HG03064 (cell line): ENCODE measurements at regions not wholly inside any gene's neighbourhood (a gene's known extent, or its start where the extent isn't known, plus 50 kb on each side); places are given as distances from the start of the nearest gene placed in this dataset.
"Not testable (repeated sequence)": the region's sequence is repeated elsewhere in the genome, so short reads cannot be mapped to it uniquely, and the experiment has no call there.

Experiments
- ATAC-seq: cut with Tn5 transposase; IDR thresholded peaks from one replicate; pipeline ENCODE4 v1.9.1; 2021; ENCODE audit warnings: low read depth; ENCODE audit not compliant: unreplicated experiment

GRCh38 chr12:65720136-65721130 is 103.8 kb upstream of the HMGA2 start:
- no peak for ATAC-seq

DNA sequence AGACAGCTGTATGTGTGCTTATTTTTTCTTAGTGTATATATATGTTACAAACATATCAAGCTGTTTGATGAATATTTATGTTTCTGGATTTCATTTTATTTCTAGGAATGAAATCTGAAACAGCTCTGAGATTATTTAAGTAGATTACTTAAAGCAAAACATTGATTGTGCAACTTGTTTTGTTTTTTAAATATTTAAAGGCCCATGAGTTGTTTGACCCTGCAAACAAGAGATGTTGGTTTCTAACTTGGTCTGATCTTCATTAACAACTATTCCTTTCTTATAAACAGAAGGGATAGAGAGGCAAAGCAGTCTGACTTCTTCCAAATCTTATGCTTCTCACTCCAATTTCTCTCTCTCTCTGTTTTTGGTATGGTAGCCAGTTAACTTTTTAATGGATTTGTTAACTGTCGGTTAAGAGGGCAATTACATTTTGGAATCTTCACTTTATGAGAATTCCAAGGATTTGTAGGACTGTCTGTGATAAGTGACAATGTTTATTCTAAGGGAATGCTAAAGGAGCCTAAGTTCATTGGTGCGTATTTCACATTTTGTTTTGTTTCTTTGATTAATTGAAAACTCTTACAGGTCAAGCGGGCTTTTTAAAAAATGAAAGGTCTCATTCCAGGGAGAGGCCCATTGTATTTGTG is 102.6 kb upstream of the HMGA2 start:
- ATAC-seq: no peak

- ATAC-seq: no peak
Measured at GRCh38 chr12:65725376-65725775, 98.9 kb upstream of the HMGA2 start.

DNA sequence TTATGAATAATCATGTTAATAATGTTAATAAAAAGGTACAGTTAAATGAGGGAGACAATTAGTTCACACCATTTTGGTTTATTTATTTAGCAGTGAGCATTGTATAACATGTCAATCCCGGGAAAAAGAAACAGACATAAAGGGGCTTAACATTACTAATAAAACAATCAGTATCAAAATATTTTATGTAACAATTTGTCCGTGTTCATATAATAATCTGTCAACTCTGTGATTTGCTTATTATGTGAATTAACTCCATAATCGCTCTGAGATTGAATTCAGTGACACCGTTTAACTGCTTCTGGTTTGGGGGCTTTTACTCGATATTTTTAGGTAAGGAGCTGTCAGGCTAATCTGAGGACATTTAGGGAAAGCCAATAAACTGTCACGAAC is 95.8 kb upstream of the HMGA2 start:
- ATAC-seq: no peak

DNA sequence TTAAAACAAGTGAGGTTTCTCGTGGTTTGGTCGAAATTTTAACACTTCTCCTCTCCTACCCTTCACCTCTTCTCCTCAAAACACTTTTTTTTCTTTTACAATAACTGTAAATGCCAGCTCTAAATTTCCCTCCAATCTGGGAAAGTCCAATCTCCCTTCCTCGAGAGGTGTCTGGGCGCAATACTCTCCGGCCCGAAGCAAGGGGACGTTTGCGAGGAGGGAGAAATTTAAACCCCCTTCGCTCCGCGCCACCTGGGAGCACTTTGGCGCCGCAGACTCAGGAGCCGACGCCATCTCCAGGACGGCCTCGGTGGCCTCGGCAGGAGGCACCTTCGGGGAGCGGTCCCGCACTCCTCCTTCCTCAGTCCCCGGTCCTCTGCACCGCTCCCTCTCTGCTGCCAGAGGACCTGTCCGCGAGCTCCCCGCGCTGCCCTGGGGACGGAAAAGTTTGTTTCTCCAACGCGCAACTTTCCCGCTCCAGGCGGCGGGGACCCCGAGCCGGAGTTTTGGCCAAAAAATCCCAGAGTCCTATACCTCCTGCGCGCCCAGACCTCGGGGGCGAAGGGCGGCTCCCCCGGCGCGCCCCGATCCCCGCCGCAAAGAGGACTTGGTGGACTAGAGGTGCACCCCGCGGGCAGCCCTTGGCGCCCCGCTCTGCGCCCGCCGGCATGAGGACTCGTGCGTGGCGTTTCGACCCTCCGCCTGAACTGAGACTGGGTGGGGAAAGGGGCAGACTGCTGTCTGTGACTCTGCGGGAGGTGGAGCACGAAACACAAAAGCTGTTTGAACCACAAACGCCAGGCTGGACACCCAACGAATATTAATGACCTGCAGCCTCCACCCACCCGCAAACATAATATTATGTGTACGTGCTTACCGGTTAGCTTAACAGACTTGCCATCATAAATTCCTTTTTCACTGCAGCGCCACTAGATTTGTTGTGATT is 95.2 kb upstream of the HMGA2 start:
- ATAC-seq: no peak

- ATAC-seq: no peak
Measured at GRCh38 chr12:65731771-65732170, 92.5 kb upstream of the HMGA2 start.

GRCh38 chr12:65733643-65734042 is 90.6 kb upstream of the HMGA2 start:
- ATAC-seq: not testable (repeated sequence)

GRCh38 chr12:65734226-65734625 is 90.1 kb upstream of the HMGA2 start:
- no peak for ATAC-seq

GRCh38 chr12:65739606-65740005 is 84.7 kb upstream of the HMGA2 start:
- no peak for ATAC-seq

GRCh38 chr12:65740506-65740872 is 83.8 kb upstream of the HMGA2 start:
- no peak for ATAC-seq

- ATAC-seq: no peak
Measured at GRCh38 chr12:65740873-65741600, 83.2 kb upstream of the HMGA2 start.

- ATAC-seq: no peak
Measured at GRCh38 chr12:65741656-65742017, 82.6 kb upstream of the HMGA2 start.

- no peak for ATAC-seq
Measured at GRCh38 chr12:65742018-65743010, 82.0 kb upstream of the HMGA2 start.

DNA sequence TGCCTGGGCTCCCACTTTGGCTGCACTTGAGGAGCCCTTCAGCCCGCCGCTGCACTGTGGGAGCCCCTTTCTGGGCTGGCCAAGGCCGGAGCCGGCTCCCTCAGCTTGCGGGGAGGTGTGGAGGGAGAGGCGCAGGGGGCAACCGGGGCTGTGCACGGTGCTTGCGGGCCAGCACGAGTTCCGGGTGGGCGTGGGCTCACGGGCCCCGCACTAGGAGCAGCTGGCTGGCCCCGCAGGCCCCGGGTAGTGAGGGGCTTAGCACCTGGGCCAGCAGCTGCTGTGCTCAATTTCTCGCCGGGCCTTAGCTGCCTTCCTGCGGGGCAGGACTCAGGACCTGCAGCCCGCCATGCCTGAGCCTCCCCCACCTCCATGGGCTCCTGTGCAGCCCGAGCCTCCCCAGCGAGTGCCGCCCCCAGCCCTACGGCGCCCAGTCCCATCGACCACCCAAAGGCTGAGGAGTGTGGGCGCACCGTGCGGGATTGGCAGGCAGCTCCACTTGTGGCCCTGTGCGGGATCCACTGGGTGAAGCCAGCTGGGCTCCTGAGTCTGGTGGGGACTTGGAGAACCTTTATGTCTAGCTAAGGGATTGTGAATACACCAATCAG is 79.9 kb upstream of the HMGA2 start:
- not testable (repeated sequence) for ATAC-seq

DNA sequence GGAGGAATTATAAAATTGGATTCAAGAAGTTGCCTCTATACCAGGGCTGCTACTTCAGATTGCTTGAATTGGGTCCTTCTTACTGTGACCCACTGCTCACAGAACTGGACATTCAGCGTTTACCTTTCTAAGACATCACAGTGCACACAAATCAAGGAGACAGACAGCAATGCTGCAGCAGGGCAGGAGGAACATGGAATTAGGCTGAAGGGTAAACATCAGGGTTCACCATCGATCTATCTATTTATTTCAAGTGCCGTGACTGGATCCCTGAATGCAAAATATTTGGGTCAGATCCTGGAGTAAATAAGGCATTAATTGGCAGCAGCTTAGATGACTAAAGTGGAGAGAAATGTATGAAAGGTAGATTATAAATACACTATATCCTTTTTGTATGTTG is 76.9 kb upstream of the HMGA2 start:
- no peak for ATAC-seq

GRCh38 chr12:65748332-65748731 is 76.0 kb upstream of the HMGA2 start:
- no peak for ATAC-seq

GRCh38 chr12:65754290-65754689 is 70.0 kb upstream of the HMGA2 start:
- ATAC-seq: no peak

GRCh38 chr12:65754744-65755595 is 69.3 kb upstream of the HMGA2 start:
- no peak for ATAC-seq
